ENCODE measurements at regions not wholly inside any gene's neighbourhood (a gene's known extent, or its start where the extent isn't known, plus 50 kb on each side); places are given as distances from the start of the nearest gene placed in this dataset.

DNA sequence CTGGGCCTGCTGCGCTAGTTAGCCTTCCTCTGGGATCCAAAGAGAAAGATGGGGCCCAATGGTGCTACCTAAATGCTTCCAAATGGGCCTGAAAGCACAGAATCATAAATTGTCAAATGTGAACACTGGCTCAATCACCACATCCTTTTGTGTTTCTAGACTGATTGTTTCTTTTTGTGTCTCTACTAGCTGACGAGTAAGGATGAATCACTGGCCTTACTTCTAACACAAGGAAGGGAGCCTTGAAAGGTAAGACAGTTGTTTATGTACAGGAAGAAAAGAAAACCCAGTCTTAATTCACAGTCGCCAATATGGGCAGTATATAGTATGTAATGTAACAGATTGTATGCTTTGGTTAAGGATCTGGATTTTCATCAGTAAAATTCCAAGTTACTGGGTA is 89.5 kb downstream of the ZNF92 start:
- TF ChIP-seq, protein P1, sequence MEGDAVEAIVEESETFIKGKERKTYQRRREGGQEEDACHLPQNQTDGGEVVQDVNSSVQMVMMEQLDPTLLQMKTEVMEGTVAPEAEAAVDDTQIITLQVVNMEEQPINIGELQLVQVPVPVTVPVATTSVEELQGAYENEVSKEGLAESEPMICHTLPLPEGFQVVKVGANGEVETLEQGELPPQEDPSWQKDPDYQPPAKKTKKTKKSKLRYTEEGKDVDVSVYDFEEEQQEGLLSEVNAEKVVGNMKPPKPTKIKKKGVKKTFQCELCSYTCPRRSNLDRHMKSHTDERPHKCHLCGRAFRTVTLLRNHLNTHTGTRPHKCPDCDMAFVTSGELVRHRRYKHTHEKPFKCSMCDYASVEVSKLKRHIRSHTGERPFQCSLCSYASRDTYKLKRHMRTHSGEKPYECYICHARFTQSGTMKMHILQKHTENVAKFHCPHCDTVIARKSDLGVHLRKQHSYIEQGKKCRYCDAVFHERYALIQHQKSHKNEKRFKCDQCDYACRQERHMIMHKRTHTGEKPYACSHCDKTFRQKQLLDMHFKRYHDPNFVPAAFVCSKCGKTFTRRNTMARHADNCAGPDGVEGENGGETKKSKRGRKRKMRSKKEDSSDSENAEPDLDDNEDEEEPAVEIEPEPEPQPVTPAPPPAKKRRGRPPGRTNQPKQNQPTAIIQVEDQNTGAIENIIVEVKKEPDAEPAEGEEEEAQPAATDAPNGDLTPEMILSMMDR (IDR thresholded peaks at IDR 0.05 in 2 of 3, conservative IDR thresholded peaks at IDR 0.05 in 1 of 3; ENCODE audit: borderline replicate concordance in 1 of 3, insufficient read depth in 1 of 3, low read depth in 2 of 3, low read length in 2 of 3) = no peak
- no peak for TF ChIP-seq EZH2 (IDR thresholded peaks at IDR 0.05)
- TF ChIP-seq, protein P2, sequence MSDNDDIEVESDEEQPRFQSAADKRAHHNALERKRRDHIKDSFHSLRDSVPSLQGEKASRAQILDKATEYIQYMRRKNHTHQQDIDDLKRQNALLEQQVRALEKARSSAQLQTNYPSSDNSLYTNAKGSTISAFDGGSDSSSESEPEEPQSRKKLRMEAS (IDR thresholded peaks at IDR 0.05) = no peak
- TF ChIP-seq EZH2phosphoT487 (IDR thresholded peaks at IDR 0.05; ENCODE audit: borderline replicate concordance) = no peak
- TF ChIP-seq POLR2A (IDR thresholded peaks at IDR 0.05; ENCODE audit: borderline replicate concordance, extremely low read depth, insufficient read depth, insufficient read length) = no peak
- TF ChIP-seq, protein P3, sequence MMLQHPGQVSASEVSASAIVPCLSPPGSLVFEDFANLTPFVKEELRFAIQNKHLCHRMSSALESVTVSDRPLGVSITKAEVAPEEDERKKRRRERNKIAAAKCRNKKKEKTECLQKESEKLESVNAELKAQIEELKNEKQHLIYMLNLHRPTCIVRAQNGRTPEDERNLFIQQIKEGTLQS (IDR thresholded peaks at IDR 0.05) = no peak
- no peak for TF ChIP-seq SRF (IDR thresholded peaks at IDR 0.05; ENCODE audit: low read depth)
- no peak for TF ChIP-seq SP1 (IDR thresholded peaks at IDR 0.05; ENCODE audit: low read depth)
- no peak for TF ChIP-seq JUND (IDR thresholded peaks at IDR 0.05)
- TF ChIP-seq ZNF274 (IDR thresholded peaks at IDR 0.05; ENCODE audit: low read depth, low read length) = no peak

Measured in HCT116 (cell line).